PC-9 (cell line): ENCODE measurements at regions not wholly inside any gene's neighbourhood (a gene's known extent, or its start where the extent isn't known, plus 50 kb on each side); places are given as distances from the start of the nearest gene placed in this dataset.
A peak's percentile ranks its signal among the peaks of the same experiment; 100 is the strongest.

Experiments used
- BruUV-seq: library from RNA; stranded (reverse); fragments of 400-500 nt; replicated peaks from 2 replicates; lab custom pipeline; 2021; lab: Mats Ljungman, UMichigan
- CTCF ChIA-PET: fragments of 300-600 bp; sonication (Branson Sonifier 250); formaldehyde crosslinking; loops from one replicate; lab custom pipeline; 2022; ENCODE audit warnings: antibody characterized with exemption; lab: Charles Lee
- POLR2A ChIA-PET: fragments of 300-600 bp; sonication (Branson Sonifier 250); formaldehyde crosslinking; loops from one replicate; lab custom pipeline; 2022; ENCODE audit warnings: antibody characterized with exemption; ENCODE audit not compliant: unreplicated experiment; lab: Charles Lee
- DNase-seq, 2 experiments: peaks; one replicate each; pipeline versions ENCODE4 v3.0.0 to v3.0.0-alpha.2; 2015 to 2022; ENCODE audit warnings: mixed read lengths in 1 of 2
- H2AFZ ChIP-seq: fragments of 200-600 bp; sonication (generic); 2 replicates; pipeline ENCODE4 v1.8.1; 2017; ENCODE audit warnings: antibody characterized with exemption
- H3F3A ChIP-seq: fragments of 200-600 bp; sonication (generic); 2 replicates; pipeline ENCODE4 v1.8.1; 2017; ENCODE audit warnings: antibody characterized with exemption, mild to moderate bottlenecking, low read depth; ENCODE audit not compliant: insufficient read depth
- H3K27ac ChIP-seq: fragments of 200-600 bp; sonication (generic); 2 replicates; pipeline ENCODE4 v1.6.1; 2016; ENCODE audit warnings: mixed run types
- H3K27me3 ChIP-seq: fragments of 200-600 bp; sonication (generic); 2 replicates; pipeline ENCODE4 v1.6.1; 2016; ENCODE audit warnings: low read depth, mixed run types; ENCODE audit not compliant: insufficient read depth
- H3K36me3 ChIP-seq: fragments of 200-600 bp; sonication (generic); 2 replicates; pipeline ENCODE4 v1.6.1; 2016; ENCODE audit warnings: low read depth, mixed run types
- H3K4me1 ChIP-seq: fragments of 200-600 bp; sonication (generic); replicated peaks from 2 replicates; pipeline ENCODE4 v1.6.1; 2016; ENCODE audit warnings: mixed run types; ENCODE audit not compliant: insufficient read depth
- H3K4me2 ChIP-seq: fragments of 200-600 bp; sonication (generic); 2 replicates; pipeline ENCODE4 v1.6.1; 2017; ENCODE audit warnings: mixed run types
- H3K4me3 ChIP-seq: fragments of 200-600 bp; sonication (generic); 2 replicates; pipeline ENCODE4 v1.6.1; 2016; ENCODE audit warnings: mixed run types
- H3K79me2 ChIP-seq: fragments of 200-600 bp; sonication (generic); 2 replicates; pipeline ENCODE4 v1.6.1; 2017; ENCODE audit warnings: low read depth, mixed run types
- H3K9me2 ChIP-seq: fragments of 200-600 bp; sonication (generic); 2 replicates; pipeline ENCODE4 v1.8.1; 2017; ENCODE audit warnings: mild to moderate bottlenecking; ENCODE audit not compliant: insufficient read depth
- H3K9me3 ChIP-seq: fragments of 200-600 bp; sonication (generic); 2 replicates; pipeline ENCODE4 v1.8.1; 2016; ENCODE audit warnings: low read depth; ENCODE audit not compliant: insufficient read depth
- H4K20me1 ChIP-seq: fragments of 200-600 bp; sonication (generic); 2 replicates; pipeline ENCODE4 v1.8.1; 2017; ENCODE audit not compliant: insufficient read depth
- CTCF ChIP-seq: fragments of 200-600 bp; sonication (generic); conservative IDR thresholded peaks from 2 replicates; pipeline ENCODE4 v1.6.1; 2017; ENCODE audit warnings: mixed run types, antibody characterized with exemption, mild to moderate bottlenecking, moderate library complexity
- EZH2 ChIP-seq: fragments of 200-600 bp; sonication (generic); IDR thresholded peaks from 2 replicates; pipeline ENCODE4 v1.8.0; 2017; ENCODE audit warnings: antibody characterized with exemption, low read depth
- intact Hi-C: fragments of 100-400 bp; cut with micrococcal nuclease; formaldehyde crosslinking; loops from one replicate; pipeline ENCODE4 v1.10.0; 2022; ENCODE audit not compliant: unreplicated experiment

GRCh38 chr2:228318218-228318617 lies 136.7 kb upstream of the SPHKAP start:
- ChIA-PET CTCF (no interaction called here), POLR2A (no interaction called here)
- H3K36me3 ChIP-seq = no peaks in the 10 kb centered on the region
- H4K20me1 ChIP-seq = no peaks in the 10 kb centered on the region
- H3K27ac ChIP-seq = no peak overlapping the region
- no TSS peak for BruUV-seq
- H3K27me3 ChIP-seq = no peaks in the 10 kb centered on the region
- no peaks in the 10 kb centered on the region for H3K4me1 ChIP-seq
- intact Hi-C loops = loop anchor here (5.0 kb wide), 1 partner anchor 339 kb away; no protein-coding TSS in a partner anchor
- no peaks in the 10 kb centered on the region for H3K9me2 ChIP-seq
- no peaks in the 10 kb centered on the region for H3K79me2 ChIP-seq
- no peak overlapping the region for H3K4me2 ChIP-seq
- no peaks in the 10 kb centered on the region for H3F3A ChIP-seq
- no peak overlapping the region for H2AFZ ChIP-seq
- H3K9me3 ChIP-seq = no peaks in the 10 kb centered on the region
- no peak overlapping the region for H3K4me3 ChIP-seq
- TF ChIP-seq EZH2 (no peak), CTCF (peak; percentile 57)
- peak in 1 of 2 experiments; percentile 15 for DNase-seq

DNA sequence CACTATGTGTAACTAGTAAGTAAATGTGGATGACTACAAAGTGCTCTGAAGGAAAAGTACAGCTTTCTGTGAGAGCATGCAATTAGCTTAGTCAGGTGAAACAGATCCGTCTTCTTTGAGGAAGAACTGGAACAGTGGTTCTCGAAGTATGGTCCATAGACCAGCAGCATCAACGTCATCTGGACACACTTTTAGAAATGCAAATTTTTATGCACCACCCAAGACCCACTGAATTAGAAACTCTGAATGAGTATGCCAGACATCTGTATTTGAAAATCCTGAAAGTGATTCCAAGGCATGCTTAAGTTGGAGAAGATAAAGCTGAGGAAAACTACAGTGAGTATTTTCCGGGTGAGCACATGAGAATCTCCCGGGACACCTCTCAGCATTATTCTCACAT lies 130.7 kb upstream of the SPHKAP start:
- no peaks in the 10 kb centered on the region for H3K9me3 ChIP-seq
- no peak overlapping the region for H3K4me3 ChIP-seq
- DNase-seq = no peak
- ChIA-PET POLR2A (no interaction called here), CTCF (interaction anchor here (0.6 kb wide), 1 partner anchor 84 kb away, joined by 3 read pairs; no protein-coding TSS in a partner anchor)
- BruUV-seq = no TSS peak
- no peaks in the 10 kb centered on the region for H3F3A ChIP-seq
- no peaks in the 10 kb centered on the region for H3K27me3 ChIP-seq
- no peaks in the 10 kb centered on the region for H4K20me1 ChIP-seq
- no peaks in the 10 kb centered on the region for H3K9me2 ChIP-seq
- no peak overlapping the region for H3K4me2 ChIP-seq
- H3K4me1 ChIP-seq = no peaks in the 10 kb centered on the region
- intact Hi-C loops = no loop called here
- H3K79me2 ChIP-seq = no peaks in the 10 kb centered on the region
- no peak for TF ChIP-seq EZH2
- TF ChIP-seq CTCF = no peak
- H3K27ac ChIP-seq = no peak overlapping the region
- no peaks in the 10 kb centered on the region for H3K36me3 ChIP-seq
- no peak overlapping the region for H2AFZ ChIP-seq

DNA sequence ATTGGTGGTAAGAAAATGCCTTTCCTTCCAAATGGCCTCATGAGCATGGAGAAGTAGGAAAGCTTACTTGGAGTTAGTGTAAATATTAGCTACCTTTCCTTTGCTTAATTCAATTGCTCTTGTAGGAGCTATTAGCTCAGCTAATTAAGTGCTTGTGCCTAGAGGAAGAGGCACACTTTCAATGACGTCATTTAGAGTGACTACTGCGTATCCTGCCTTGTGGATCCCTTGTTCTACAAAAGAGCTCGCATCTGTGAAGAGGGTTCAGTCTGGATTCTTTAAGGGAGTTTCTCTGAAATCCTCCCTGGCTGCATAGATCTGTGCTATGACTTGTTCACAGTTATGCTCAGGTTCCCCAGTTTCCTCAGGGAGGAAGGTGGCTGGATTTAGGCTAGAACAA lies 122.5 kb upstream of the SPHKAP start:
- no peak for DNase-seq
- no TSS peak for BruUV-seq
- Histone ChIP-seq H3K4me1 (no peaks in the 10 kb centered on the region), H2AFZ (no peak overlapping the region), H3K9me3 (no peaks in the 10 kb centered on the region), H3K9me2 (no peaks in the 10 kb centered on the region), H3K27ac (no peak overlapping the region), H3K36me3 (no peaks in the 10 kb centered on the region), H4K20me1 (no peaks in the 10 kb centered on the region), H3K4me2 (no peak overlapping the region), H3K4me3 (no peak overlapping the region), H3K27me3 (no peaks in the 10 kb centered on the region), H3F3A (no peaks in the 10 kb centered on the region), H3K79me2 (no peaks in the 10 kb centered on the region)
- TF ChIP-seq EZH2 (no peak), CTCF (no peak)
- intact Hi-C loops = no loop called here
- ChIA-PET CTCF (no interaction called here), POLR2A (no interaction called here)
